HCT116 (cell line): ENCODE measurements at regions not wholly inside any gene's neighbourhood (a gene's known extent, or its start where the extent isn't known, plus 50 kb on each side); places are given as distances from the start of the nearest gene placed in this dataset.

Experiments used
- ATAC-seq: fragments of 200-7000 bp; cut with Tn5 transposase; 2 replicates; pipeline ENCODE4 v1.9.1; 2020; ENCODE audit warnings: mild to moderate bottlenecking, moderate library complexity
- BruUV-seq: library from RNA; stranded (reverse); fragments of 400-500 nt; replicated peaks from 2 replicates; lab custom pipeline; 2021; lab: Mats Ljungman, UMichigan
- CTCF ChIA-PET: fragments of 300-600 bp; sonication (Branson Sonifier 250); formaldehyde crosslinking; loops from one replicate; lab custom pipeline; 2021; ENCODE audit warnings: antibody characterized with exemption; lab: Charles Lee
- POLR2A ChIA-PET: fragments of 300-600, 350-600 bp; sonication (Branson Sonifier 250); formaldehyde crosslinking; loops from one replicate; lab custom pipeline; 2021; ENCODE audit warnings: antibody characterized with exemption; lab: Charles Lee
- RAD21 ChIA-PET, 2 experiments: fragments of 300-600 bp; sonication (Branson Sonifier 250); formaldehyde crosslinking; loops; one replicate each; lab custom pipeline; 2023; ENCODE audit warnings: low total read pairs in 2 of 2; ENCODE audit not compliant: uncharacterized antibody in 2 of 2, unreplicated experiment in 2 of 2, low non-redundant PET in 1 of 2; lab: Charles Lee
- DNase-seq: peaks from one replicate; pipeline ENCODE4 v3.0.0-alpha.2; 2010; ENCODE audit warnings: low read depth, low spot score
- H2AFZ ChIP-seq: fragments of 200-600 bp; shearing (Covaris generic), sonication (generic); 2 replicates; pipeline ENCODE4 v1.6.1; 2017; ENCODE audit warnings: low read depth, mixed run types, mixed read lengths, antibody characterized with exemption, low read length; ENCODE audit not compliant: poor library complexity, severe bottlenecking
- H3K27ac ChIP-seq: 2 replicates; pipeline ENCODE4 v1.5.1; 2012; ENCODE audit warnings: low read depth, low read length
- H3K27me3 ChIP-seq: fragments of 200-600 bp; sonication (generic); 2 replicates; pipeline ENCODE4 v1.6.1; 2016; ENCODE audit warnings: mixed run types, low read length, mixed read lengths; ENCODE audit not compliant: insufficient read depth
- H3K36me3 ChIP-seq, 2 experiments: fragments of 200-500 bp in 1 of 2; fragments of 200-600 bp in 1 of 2; sonication (Bioruptor generic) in 1 of 2; sonication (generic) in 1 of 2; 2 replicates each; pipeline versions ENCODE4 v1.5.1 to v1.6.1; 2014 to 2016; ENCODE audit warnings: low read length in 2 of 2, inconsistent platforms in 1 of 2, mixed read lengths in 1 of 2, mixed run types in 1 of 2; ENCODE audit not compliant: insufficient read depth in 2 of 2, control insufficient read depth in 1 of 2
- H3K4me1 ChIP-seq, 2 experiments: fragments of 200-600 bp in 1 of 2; sonication (generic) in 1 of 2; 2 replicates each; pipeline versions ENCODE4 v1.5.1 to v1.6.1; 2012 to 2017; ENCODE audit warnings: low read length in 2 of 2, inconsistent platforms in 1 of 2, mild to moderate bottlenecking in 1 of 2, mixed read lengths in 1 of 2, mixed run types in 1 of 2, moderate library complexity in 1 of 2; ENCODE audit not compliant: insufficient read depth in 2 of 2, control insufficient read depth in 1 of 2
- H3K4me2 ChIP-seq: fragments of 200-600 bp; sonication (generic); 2 replicates; pipeline ENCODE4 v1.6.1; 2017; ENCODE audit warnings: mixed run types, low read length, mixed read lengths
- H3K4me3 ChIP-seq, 2 experiments: fragments of 200-600 bp in 1 of 2; sonication (generic) in 1 of 2; replicated peaks in 1 of 2; 2 replicates each; pipeline ENCODE4 v1.5.1; 2011 to 2016; ENCODE audit warnings: low read length in 2 of 2, control low read depth in 1 of 2, low read depth in 1 of 2, mild to moderate bottlenecking in 1 of 2, mixed read lengths in 1 of 2, mixed run types in 1 of 2
- H3K79me2 ChIP-seq: fragments of 200-600 bp; sonication (generic); 2 replicates; pipeline ENCODE4 v1.6.1; 2017; ENCODE audit warnings: mild to moderate bottlenecking, mixed run types, low read length, moderate library complexity, mixed read lengths; ENCODE audit not compliant: insufficient read depth
- H3K9ac ChIP-seq: fragments of 200-600 bp; sonication (generic); 2 replicates; pipeline ENCODE4 v1.6.1; 2016; ENCODE audit warnings: low read length, mixed read lengths
- H3K9me2 ChIP-seq: fragments of 200-600 bp; sonication (generic), shearing (Covaris generic); 2 replicates; pipeline ENCODE4 v1.6.1; 2017; ENCODE audit warnings: mixed run types, mild to moderate bottlenecking, moderate library complexity; ENCODE audit not compliant: insufficient read depth
- H3K9me3 ChIP-seq, 2 experiments: fragments of 200-500 bp in 1 of 2; fragments of 200-600 bp in 1 of 2; sonication (Bioruptor generic) in 1 of 2; sonication (generic) in 1 of 2; 2 replicates each; pipeline ENCODE4 v1.6.1; 2014 to 2017; ENCODE audit warnings: low read length in 2 of 2, mixed read lengths in 2 of 2, inconsistent platforms in 1 of 2, low read depth in 1 of 2, mild to moderate bottlenecking in 1 of 2, mixed run types in 1 of 2, moderate library complexity in 1 of 2; ENCODE audit not compliant: control insufficient read depth in 1 of 2, insufficient read depth in 1 of 2
- H4K20me1 ChIP-seq: fragments of 200-600 bp; sonication (generic), shearing (Covaris generic); 2 replicates; pipeline ENCODE4 v1.6.1; 2017; ENCODE audit warnings: mixed run types, mild to moderate bottlenecking, moderate library complexity; ENCODE audit not compliant: insufficient read depth
- CBX3 ChIP-seq: IDR thresholded peaks from 2 replicates; pipeline ENCODE4 v1.6.1; 2012; ENCODE audit warnings: low read depth
- CEBPB ChIP-seq: IDR thresholded peaks from 2 replicates; pipeline ENCODE4 v1.6.1; 2012; ENCODE audit warnings: low read depth
- EGR1 ChIP-seq: IDR thresholded peaks from 2 replicates; pipeline ENCODE4 v1.6.1; 2012; ENCODE audit warnings: low read depth
- EZH2 ChIP-seq: fragments of 200-600 bp; sonication (generic); IDR thresholded peaks from 2 replicates; pipeline ENCODE4 v1.6.1; 2017; ENCODE audit warnings: antibody characterized with exemption, mixed run types
- FOSL1 ChIP-seq: IDR thresholded peaks from 2 replicates; pipeline ENCODE4 v1.6.1; 2012; ENCODE audit warnings: low read depth
- JUND ChIP-seq: IDR thresholded peaks from 2 replicates; pipeline ENCODE4 v1.6.1; 2012
- POLR2A ChIP-seq: IDR thresholded peaks from 2 replicates; pipeline ENCODE4 v1.7.0; 2011; ENCODE audit warnings: borderline replicate concordance; ENCODE audit not compliant: insufficient read depth, insufficient read length; ENCODE audit errors: extremely low read depth
- POLR2AphosphoS5 ChIP-seq: IDR thresholded peaks from 2 replicates; pipeline ENCODE4 v1.6.1; 2011; ENCODE audit warnings: mild to moderate bottlenecking, low read depth, low read length, moderate library complexity
- RAD21 ChIP-seq: IDR thresholded peaks from 2 replicates; pipeline ENCODE4 v1.6.1; 2012; ENCODE audit warnings: low read depth, mild to moderate bottlenecking
- SIN3A ChIP-seq: IDR thresholded peaks from 2 replicates; pipeline ENCODE4 v1.6.1; 2012; ENCODE audit warnings: low read depth
- SRF ChIP-seq: IDR thresholded peaks from 2 replicates; pipeline ENCODE4 v1.6.1; 2012; ENCODE audit warnings: low read depth
- TCF7L2 ChIP-seq: IDR thresholded peaks from 2 replicates; pipeline ENCODE4 v1.7.0; 2011; ENCODE audit warnings: borderline replicate concordance, inconsistent platforms; ENCODE audit not compliant: insufficient read depth, insufficient read length; ENCODE audit errors: extremely low read depth
- YY1 ChIP-seq: IDR thresholded peaks from 2 replicates; pipeline ENCODE4 v1.6.1; 2011; ENCODE audit warnings: low read length, low read depth, moderate library complexity, mild to moderate bottlenecking; ENCODE audit not compliant: insufficient replicate concordance; ENCODE audit errors: extremely low read depth
- ZFX ChIP-seq: fragments of 450-650 bp; IDR thresholded peaks from 2 replicates; pipeline ENCODE4 v1.6.1; 2017
- intact Hi-C: fragments of 100-400 bp; cut with micrococcal nuclease; formaldehyde crosslinking; loops from 2 replicates; pipeline ENCODE4 v1.10.0; 2022
- TF ChIP-seq, protein P1 (sequence below), 3 experiments: fragments of 200-600 bp in 1 of 3; sonication (generic) in 1 of 3; IDR thresholded peaks in 2 of 3; conservative IDR thresholded peaks in 1 of 3; 2 replicates each; pipeline ENCODE4 v1.5.1; 2012 to 2017; ENCODE audit warnings: low read depth in 2 of 3, low read length in 2 of 3, antibody characterized with exemption in 1 of 3, borderline replicate concordance in 1 of 3, control low read depth in 1 of 3, mild to moderate bottlenecking in 1 of 3, mixed read lengths in 1 of 3, mixed run types in 1 of 3, moderate library complexity in 1 of 3; ENCODE audit not compliant: insufficient read depth in 1 of 3
- TF ChIP-seq, protein P2 (sequence below): IDR thresholded peaks from 2 replicates; pipeline ENCODE4 v1.6.1; 2012
- TF ChIP-seq, protein P3 (sequence below): IDR thresholded peaks from 2 replicates; pipeline ENCODE4 v1.6.1; 2012; ENCODE audit warnings: low read depth

DNA sequence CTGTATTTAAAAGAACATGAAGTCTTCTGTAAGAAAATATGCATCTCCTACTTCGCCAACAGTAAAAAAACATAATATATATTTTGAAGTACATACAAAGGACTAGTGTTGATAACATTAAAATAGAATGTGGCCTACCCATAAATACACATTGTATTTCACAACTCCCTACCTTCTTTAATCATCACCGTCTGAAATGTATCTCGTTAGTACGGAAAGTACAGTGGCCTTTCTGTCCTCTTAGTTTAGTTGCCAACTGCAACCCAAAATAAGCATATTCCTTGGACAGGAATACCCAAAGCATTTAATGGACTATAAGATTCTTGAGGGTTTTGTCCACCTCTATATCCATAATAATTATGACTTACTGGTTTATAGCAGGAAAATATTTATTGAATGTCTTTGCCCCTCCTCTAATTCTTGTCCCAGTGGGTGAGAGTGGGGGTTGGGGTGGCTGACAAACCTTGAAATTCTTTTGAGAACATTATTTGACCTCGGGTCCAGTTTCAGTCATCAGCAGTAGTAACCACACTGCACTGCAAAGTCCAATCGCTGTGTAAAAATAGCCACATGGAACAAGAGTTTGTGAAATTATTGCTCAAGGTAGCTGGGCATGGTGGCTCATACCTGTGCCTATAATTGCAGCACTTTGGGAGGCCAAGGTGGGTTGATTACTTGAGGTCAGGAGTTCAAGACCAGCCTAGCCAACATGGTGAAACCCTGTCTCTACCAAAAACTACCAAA, 474.5 kb downstream of the KLHL13 start:
- H3K27me3 ChIP-seq, result no peaks in the 10 kb centered on the region
- intact Hi-C loops, result no loop called here
- ATAC-seq (no peak), DNase-seq (no peak)
- no peak overlapping the region for H3K4me2 ChIP-seq
- BruUV-seq, result no TSS peak
- H3K4me3 ChIP-seq, result no peak overlapping the region
- TF ChIP-seq CEBPB, result no peak
- TF ChIP-seq FOSL1, result no peak
- no peak for TF ChIP-seq RAD21
- TF ChIP-seq SRF, result no peak
- no peak for TF ChIP-seq POLR2A
- TF ChIP-seq ZFX, result no peak
- TF ChIP-seq TCF7L2, result no peak
- TF ChIP-seq EZH2, result no peak
- TF ChIP-seq, protein P1, sequence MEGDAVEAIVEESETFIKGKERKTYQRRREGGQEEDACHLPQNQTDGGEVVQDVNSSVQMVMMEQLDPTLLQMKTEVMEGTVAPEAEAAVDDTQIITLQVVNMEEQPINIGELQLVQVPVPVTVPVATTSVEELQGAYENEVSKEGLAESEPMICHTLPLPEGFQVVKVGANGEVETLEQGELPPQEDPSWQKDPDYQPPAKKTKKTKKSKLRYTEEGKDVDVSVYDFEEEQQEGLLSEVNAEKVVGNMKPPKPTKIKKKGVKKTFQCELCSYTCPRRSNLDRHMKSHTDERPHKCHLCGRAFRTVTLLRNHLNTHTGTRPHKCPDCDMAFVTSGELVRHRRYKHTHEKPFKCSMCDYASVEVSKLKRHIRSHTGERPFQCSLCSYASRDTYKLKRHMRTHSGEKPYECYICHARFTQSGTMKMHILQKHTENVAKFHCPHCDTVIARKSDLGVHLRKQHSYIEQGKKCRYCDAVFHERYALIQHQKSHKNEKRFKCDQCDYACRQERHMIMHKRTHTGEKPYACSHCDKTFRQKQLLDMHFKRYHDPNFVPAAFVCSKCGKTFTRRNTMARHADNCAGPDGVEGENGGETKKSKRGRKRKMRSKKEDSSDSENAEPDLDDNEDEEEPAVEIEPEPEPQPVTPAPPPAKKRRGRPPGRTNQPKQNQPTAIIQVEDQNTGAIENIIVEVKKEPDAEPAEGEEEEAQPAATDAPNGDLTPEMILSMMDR (IDR thresholded peaks at IDR 0.05 in 2 of 3, conservative IDR thresholded peaks at IDR 0.05 in 1 of 3; ENCODE audit: borderline replicate concordance in 1 of 3, insufficient read depth in 1 of 3, low read depth in 2 of 3, low read length in 2 of 3), result no peak
- no peaks in the 10 kb centered on the region for H3K9me2 ChIP-seq
- H4K20me1 ChIP-seq, result no peaks in the 10 kb centered on the region
- no peak overlapping the region for H2AFZ ChIP-seq
- ChIA-PET CTCF (no interaction called here), RAD21 (no interaction called here), POLR2A (no interaction called here)
- no peaks in the 10 kb centered on the region for H3K79me2 ChIP-seq
- no peaks in the 10 kb centered on the region for H3K4me1 ChIP-seq
- no peaks in the 10 kb centered on the region for H3K9me3 ChIP-seq
- H3K36me3 ChIP-seq, result no peaks in the 10 kb centered on the region
- no peak overlapping the region for H3K9ac ChIP-seq
- no peak overlapping the region for H3K27ac ChIP-seq

DNA sequence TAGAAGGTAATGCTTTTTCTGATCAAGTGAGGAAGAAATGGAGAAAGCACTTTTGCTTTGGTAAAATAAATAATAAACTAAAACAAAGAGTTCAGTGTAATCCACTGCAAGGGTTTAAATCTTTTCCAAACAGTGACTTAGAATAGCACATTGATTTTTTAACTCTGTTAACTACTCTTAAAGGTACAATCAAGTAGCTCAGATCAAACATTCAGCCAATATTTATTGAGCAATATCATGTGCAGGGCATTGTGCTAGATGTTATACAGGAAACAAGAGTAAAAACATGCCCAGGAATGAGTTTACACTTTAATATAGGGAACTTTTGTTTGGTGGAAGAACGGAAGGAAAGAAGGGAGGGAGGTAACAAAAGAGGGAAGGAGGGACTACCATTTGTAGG, 479.8 kb downstream of the KLHL13 start:
- RAD21 ChIA-PET, result no interaction called here
- intact Hi-C loops, result no loop called here
- TF ChIP-seq CBX3, result no peak
- no peak for TF ChIP-seq TCF7L2
- no peak for TF ChIP-seq YY1
- no peak for TF ChIP-seq EGR1
- TF ChIP-seq, protein P2, sequence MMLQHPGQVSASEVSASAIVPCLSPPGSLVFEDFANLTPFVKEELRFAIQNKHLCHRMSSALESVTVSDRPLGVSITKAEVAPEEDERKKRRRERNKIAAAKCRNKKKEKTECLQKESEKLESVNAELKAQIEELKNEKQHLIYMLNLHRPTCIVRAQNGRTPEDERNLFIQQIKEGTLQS, result no peak
- no peak for TF ChIP-seq JUND
- no peak for TF ChIP-seq RAD21
- TF ChIP-seq POLR2AphosphoS5, result no peak
- TF ChIP-seq, protein P3, sequence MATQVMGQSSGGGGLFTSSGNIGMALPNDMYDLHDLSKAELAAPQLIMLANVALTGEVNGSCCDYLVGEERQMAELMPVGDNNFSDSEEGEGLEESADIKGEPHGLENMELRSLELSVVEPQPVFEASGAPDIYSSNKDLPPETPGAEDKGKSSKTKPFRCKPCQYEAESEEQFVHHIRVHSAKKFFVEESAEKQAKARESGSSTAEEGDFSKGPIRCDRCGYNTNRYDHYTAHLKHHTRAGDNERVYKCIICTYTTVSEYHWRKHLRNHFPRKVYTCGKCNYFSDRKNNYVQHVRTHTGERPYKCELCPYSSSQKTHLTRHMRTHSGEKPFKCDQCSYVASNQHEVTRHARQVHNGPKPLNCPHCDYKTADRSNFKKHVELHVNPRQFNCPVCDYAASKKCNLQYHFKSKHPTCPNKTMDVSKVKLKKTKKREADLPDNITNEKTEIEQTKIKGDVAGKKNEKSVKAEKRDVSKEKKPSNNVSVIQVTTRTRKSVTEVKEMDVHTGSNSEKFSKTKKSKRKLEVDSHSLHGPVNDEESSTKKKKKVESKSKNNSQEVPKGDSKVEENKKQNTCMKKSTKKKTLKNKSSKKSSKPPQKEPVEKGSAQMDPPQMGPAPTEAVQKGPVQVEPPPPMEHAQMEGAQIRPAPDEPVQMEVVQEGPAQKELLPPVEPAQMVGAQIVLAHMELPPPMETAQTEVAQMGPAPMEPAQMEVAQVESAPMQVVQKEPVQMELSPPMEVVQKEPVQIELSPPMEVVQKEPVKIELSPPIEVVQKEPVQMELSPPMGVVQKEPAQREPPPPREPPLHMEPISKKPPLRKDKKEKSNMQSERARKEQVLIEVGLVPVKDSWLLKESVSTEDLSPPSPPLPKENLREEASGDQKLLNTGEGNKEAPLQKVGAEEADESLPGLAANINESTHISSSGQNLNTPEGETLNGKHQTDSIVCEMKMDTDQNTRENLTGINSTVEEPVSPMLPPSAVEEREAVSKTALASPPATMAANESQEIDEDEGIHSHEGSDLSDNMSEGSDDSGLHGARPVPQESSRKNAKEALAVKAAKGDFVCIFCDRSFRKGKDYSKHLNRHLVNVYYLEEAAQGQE, result no peak
- no peak for TF ChIP-seq ZFX
- no peak for TF ChIP-seq SIN3A

More for the DNA sequence above, 479.8 kb downstream of the KLHL13 start:
- no peak for DNase-seq
- H3K27me3 ChIP-seq, result no peaks in the 10 kb centered on the region
- no peaks in the 10 kb centered on the region for H3K9me2 ChIP-seq
- no peak for ATAC-seq
- H4K20me1 ChIP-seq, result no peaks in the 10 kb centered on the region
- no peaks in the 10 kb centered on the region for H3K79me2 ChIP-seq
- H3K9ac ChIP-seq, result no peak overlapping the region
- no peak overlapping the region for H3K4me2 ChIP-seq
- H3K27ac ChIP-seq, result no peak overlapping the region
- no peaks in the 10 kb centered on the region for H3K4me1 ChIP-seq
- no peak overlapping the region for H3K4me3 ChIP-seq
- H3K36me3 ChIP-seq, result no peaks in the 10 kb centered on the region
- H3K9me3 ChIP-seq, result no peaks in the 10 kb centered on the region
- no peak overlapping the region for H2AFZ ChIP-seq
- BruUV-seq, result no TSS peak
- ChIA-PET POLR2A (no interaction called here), CTCF (no interaction called here)
